ENCODE measurements at regions not wholly inside any gene's neighbourhood (a gene's known extent, or its start where the extent isn't known, plus 50 kb on each side); places are given as distances from the start of the nearest gene placed in this dataset.

DNA sequence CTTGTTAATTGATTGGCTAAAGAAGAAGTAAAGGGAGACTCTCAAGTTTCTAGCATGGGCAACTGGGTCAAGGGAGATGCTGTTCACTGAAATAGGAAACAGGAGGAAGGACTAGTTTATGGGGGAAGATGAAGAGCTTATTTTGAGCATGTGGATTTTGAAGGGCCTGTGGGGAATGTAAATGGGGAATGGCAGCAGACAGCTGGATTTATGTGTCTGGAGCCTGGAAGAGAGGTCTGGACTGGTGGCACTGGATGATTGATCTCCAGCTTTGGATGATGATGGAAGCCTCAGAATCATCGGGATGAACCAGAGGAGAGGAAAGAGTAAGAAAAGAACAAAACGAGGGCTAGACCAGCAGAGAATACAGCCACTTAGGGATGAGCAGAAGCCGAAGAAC, 54.9 kb upstream of the ENAH start:
- no peak for DNase-seq

DNA sequence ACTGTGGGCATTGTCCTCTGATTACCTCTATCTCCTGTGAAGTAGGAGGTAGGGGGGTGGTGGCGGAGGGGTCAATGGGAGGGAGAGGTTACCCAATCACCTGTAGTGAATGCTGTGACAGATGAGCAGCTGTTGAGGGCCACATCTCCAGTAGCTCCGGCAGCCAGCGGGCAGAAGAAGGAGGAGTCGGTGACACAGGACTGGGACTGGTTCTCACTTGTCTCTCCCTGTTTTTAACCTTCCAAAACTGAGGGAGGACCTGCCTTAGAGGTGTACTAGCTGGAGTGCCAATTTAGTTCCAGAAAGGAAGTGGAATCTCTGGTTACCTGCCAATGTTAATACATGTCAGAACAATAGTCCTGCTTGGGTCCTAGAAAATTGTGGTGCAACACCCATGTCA, 56.2 kb upstream of the ENAH start:
- no peak for DNase-seq

DNA sequence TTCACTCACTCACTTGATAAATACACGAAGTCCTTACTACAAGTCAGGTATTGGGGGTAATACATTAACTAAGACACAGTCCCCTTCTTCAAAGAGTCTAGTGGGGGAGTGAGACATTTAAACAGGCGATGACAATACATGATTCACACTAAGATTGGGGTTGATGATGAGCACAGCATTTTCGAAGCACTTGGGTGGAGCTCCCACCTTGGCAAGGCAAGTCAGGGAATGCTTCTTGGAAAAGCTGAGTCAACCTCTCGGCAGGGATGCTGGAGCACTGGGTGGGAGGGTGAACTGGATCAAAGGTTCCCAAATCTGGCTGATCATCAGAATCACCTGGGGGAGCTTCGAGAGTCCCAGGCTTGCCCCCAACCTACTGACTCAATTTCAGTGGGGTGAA, 57.9 kb upstream of the ENAH start:
- DNase-seq = no peak

DNA sequence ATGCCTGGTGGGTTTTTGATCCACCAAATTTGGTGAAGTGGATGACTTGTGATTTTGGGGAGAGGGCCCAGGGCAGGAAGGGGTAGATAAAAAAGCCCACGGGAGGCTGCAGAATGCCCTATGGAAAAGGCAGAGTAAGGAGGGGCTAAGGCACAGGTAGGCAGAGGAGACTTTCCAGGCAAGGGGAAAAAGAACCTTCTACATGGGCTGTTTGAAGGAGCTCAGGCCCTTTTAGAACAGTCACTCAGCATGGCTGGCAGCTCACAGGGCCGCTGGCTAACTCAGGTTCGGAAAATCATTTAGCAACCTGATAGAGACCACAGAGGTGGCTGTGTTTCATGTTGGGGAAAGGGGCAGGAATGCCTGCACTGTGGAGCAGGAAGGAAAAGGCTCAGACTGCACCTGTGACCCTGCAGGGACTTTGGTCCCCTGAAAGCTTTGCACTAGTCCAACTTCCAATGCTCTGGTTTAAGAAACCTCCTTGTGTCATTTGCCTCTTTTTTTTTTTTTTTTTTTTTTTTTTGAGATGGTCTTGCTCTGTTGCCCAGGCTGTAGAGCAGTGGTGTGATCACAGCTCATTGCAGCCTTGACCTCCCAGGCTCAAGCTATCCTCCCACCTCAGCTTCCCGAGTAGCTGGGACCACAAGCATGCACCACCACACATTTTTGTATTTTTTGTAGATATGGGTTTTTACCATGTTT, 58.5 kb upstream of the ENAH start:
- DNase-seq = no peak

DNA sequence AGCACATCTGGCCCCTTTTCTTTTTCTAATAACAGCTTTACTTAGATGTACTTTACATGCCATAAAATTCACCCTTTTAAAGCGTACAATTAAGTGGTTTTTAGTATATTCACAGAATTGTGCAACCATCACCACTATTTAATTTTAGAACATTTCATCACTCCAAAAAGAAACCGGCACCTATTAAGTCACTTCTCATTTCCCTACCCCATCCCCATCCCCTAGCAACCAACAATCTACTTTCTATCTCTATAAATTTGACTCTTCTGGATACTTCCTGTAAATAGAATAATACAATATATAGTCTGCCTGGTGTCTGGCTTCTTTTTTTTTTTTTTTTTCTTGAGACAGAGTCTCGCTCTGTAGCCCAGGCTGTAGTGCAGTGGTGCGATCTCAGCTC, 59.5 kb upstream of the ENAH start:
- no peak for DNase-seq

DNA sequence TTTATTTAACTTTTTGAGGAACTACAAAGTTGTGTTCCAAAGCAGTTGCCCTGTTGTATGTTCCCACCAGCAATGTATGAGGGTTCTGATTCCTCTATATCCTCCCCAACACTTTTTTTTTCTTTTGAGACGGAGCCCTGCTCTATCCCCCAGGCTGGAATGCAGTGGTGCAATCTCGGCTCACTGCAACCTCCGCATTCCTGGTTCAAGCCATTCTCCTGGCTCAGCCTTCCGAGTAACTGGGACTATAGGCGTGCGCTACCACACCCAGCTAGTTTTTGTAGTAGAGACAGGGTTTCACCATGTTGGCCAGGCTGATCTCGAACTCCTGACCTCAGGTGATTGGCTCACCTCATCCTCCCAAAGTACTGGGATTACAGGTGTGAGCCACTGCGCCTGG, 60.4 kb upstream of the ENAH start:
- no peak for DNase-seq

DNA sequence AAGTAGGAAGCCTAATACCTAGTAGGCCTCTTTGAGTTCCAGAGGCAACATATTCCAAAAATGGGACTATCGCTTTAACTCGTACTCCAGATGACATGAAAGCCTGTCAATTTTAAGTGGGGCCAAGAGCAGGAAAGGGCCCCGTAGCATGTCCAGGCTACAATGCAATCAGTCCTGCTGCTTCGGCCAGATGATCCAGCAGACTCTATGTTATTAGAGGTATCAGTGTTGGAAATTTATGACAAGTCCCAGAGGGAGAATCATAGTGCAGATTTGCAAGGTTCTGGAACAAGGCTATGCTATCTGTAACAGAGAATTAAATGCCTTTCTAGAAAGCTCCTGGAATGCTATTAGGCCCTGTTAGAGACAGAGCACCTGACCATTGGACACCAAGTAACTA, 56.7 kb upstream of the SRP9 start:
- DNase-seq = peak; percentile 35

DNA sequence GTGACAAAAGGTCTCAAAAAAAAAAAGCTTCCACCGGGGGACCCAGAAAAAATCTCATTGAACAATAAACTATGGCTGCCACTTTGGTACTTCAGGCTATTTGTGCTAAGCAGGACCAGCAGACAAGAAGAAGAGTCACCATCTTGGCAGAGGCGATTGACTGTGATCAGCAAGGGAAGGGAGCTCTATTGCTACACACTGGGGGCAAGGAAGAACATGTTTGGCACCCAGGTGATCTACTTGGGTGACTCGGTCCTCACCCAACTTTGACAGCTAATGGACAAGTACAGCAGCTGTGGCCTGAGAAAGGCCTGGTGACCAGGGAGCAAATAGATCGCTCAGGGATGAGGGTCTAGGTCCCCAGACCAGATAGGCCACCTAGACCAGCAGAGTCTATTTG, 53.4 kb upstream of the SRP9 start:
- DNase-seq = no peak

Data from retina (tissue), 1 donor.